Panc1 (cell line): ENCODE measurements at regions not wholly inside any gene's neighbourhood (a gene's known extent, or its start where the extent isn't known, plus 50 kb on each side); places are given as distances from the start of the nearest gene placed in this dataset.

Experiments used
- ATAC-seq: fragments of 200-7000 bp; cut with Tn5 transposase; 2 replicates; pipeline ENCODE4 v1.9.1; 2020; ENCODE audit warnings: mild to moderate bottlenecking, moderate library complexity
- BruUV-seq: library from RNA; stranded (reverse); fragments of 400-500 nt; replicated peaks from 2 replicates; lab custom pipeline; 2021; lab: Mats Ljungman, UMichigan
- CTCF ChIA-PET: fragments of 300-600 bp; sonication (Branson Sonifier 250); formaldehyde crosslinking; loops from one replicate; lab custom pipeline; 2022; ENCODE audit warnings: antibody characterized with exemption; lab: Charles Lee
- POLR2A ChIA-PET: fragments of 300-600 bp; sonication (Branson Sonifier 250); formaldehyde crosslinking; loops from one replicate; lab custom pipeline; 2022; ENCODE audit warnings: antibody characterized with exemption; lab: Charles Lee
- DNase-seq: peaks from one replicate; pipeline ENCODE4 v3.0.0-alpha.2; 2010; ENCODE audit warnings: low read depth, low spot score
- H3K27ac ChIP-seq: 2 replicates; pipeline ENCODE4 v1.5.1; 2011; ENCODE audit warnings: mild to moderate bottlenecking, low read length, inconsistent platforms
- H3K27me3 ChIP-seq: fragments of 200-500 bp; sonication (Bioruptor generic); 2 replicates; pipeline ENCODE4 v1.6.0; 2014; ENCODE audit warnings: low read length, inconsistent platforms; ENCODE audit not compliant: control insufficient read depth, insufficient read depth
- H3K36me3 ChIP-seq: fragments of 200-500 bp; sonication (Bioruptor generic); 2 replicates; pipeline ENCODE4 v1.5.1; 2014; ENCODE audit warnings: inconsistent platforms, mild to moderate bottlenecking, low read length, moderate library complexity; ENCODE audit not compliant: control insufficient read depth, insufficient read depth
- H3K4me1 ChIP-seq: 2 replicates; pipeline ENCODE4 v1.5.1; 2011; ENCODE audit warnings: inconsistent platforms, mild to moderate bottlenecking, low read length, moderate library complexity; ENCODE audit not compliant: control insufficient read depth, insufficient read depth
- H3K4me3 ChIP-seq, 2 experiments: 2 replicates each; pipeline ENCODE4 v1.5.1; 2011 to 2012; ENCODE audit warnings: low read depth in 2 of 2, low read length in 2 of 2, mild to moderate bottlenecking in 2 of 2, inconsistent platforms in 1 of 2, moderate library complexity in 1 of 2
- H3K9me3 ChIP-seq: fragments of 200-500 bp; sonication (Bioruptor generic); 2 replicates; pipeline ENCODE4 v1.5.1; 2014; ENCODE audit warnings: low read depth, mild to moderate bottlenecking, inconsistent platforms, low read length, moderate library complexity; ENCODE audit not compliant: control insufficient read depth, insufficient read depth
- POLR2AphosphoS5 ChIP-seq: IDR thresholded peaks from 2 replicates; pipeline ENCODE4 v1.6.1; 2012; ENCODE audit warnings: mild to moderate bottlenecking, low read depth, low read length, moderate library complexity
- REST ChIP-seq, 2 experiments: IDR thresholded peaks; 2 replicates each; pipeline ENCODE4 v1.6.1; 2011 to 2012; ENCODE audit warnings: low read depth in 2 of 2, control low read depth in 1 of 2, low read length in 1 of 2, mild to moderate bottlenecking in 1 of 2, moderate library complexity in 1 of 2; ENCODE audit not compliant: insufficient read depth in 1 of 2
- SIN3A ChIP-seq: IDR thresholded peaks from 2 replicates; pipeline ENCODE4 v1.6.1; 2012; ENCODE audit warnings: low read depth, mild to moderate bottlenecking, low read length, moderate library complexity, borderline replicate concordance; ENCODE audit not compliant: insufficient read depth
- TCF7L2 ChIP-seq: IDR thresholded peaks from 2 replicates; pipeline ENCODE4 v1.6.1; 2011; ENCODE audit warnings: mild to moderate bottlenecking, low read depth, low read length, inconsistent platforms
- in situ Hi-C: cut with HindIII; loops from 2 replicates; pipeline ENCODE4 v1.10.0; 2016; ENCODE audit warnings: low sequenced_read_pairs, low pct_unique_long_range_greater_than_20kb
- intact Hi-C: fragments of 100-400 bp; cut with micrococcal nuclease; formaldehyde crosslinking; loops from one replicate; pipeline ENCODE4 v1.10.0; 2022; ENCODE audit not compliant: unreplicated experiment
- TF ChIP-seq, protein P1 (sequence below): fragments of 450-650 bp; IDR thresholded peaks from 2 replicates; pipeline ENCODE4 v1.5.1; 2017; ENCODE audit warnings: mild to moderate bottlenecking

DNA sequence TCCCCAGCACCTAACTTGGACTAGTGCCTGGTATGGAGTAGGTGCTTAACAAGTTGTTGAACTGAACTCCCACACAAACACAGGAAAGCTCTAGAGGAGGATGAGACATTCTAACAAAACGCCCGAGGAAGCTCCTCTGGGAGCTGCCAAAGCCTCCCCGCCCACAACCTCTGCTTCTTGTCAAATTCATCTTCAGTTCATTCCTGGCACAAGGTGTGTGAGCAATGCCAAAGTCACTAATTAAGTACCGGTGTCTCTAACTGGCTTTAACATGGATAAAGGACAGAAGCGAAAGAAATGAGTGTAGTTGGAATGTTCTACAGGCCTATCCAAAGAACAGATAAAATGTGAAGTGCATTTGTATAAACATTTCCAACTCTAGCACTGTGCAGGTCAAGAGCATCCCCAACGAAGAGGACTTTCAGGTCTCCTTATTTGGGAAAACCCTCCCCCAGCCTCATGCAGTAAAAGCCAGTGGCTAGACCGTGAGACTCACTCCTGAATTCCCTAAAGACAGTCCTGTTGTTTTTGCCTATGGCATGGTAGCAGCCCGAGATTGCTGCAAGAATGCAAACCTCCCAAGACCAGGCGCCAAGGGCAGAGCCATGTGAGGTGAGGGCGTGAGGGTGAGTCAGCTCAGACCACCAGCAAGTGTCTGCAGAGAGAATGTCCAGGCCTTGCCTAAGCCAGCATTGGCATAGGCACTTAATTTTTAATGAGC is 72.2 kb upstream of the KLF3 start:
- H3K9me3 ChIP-seq, result no peaks in the 10 kb centered on the region
- intact Hi-C loops (no loop called here), in situ Hi-C loops (no loop called here)
- POLR2A ChIA-PET, result no interaction called here
- H3K27ac ChIP-seq, result no peak overlapping the region
- no peak for ATAC-seq
- no peaks in the 10 kb centered on the region for H3K36me3 ChIP-seq
- TF ChIP-seq POLR2AphosphoS5, result no peak
- TF ChIP-seq TCF7L2, result no peak
- TF ChIP-seq, protein P1, sequence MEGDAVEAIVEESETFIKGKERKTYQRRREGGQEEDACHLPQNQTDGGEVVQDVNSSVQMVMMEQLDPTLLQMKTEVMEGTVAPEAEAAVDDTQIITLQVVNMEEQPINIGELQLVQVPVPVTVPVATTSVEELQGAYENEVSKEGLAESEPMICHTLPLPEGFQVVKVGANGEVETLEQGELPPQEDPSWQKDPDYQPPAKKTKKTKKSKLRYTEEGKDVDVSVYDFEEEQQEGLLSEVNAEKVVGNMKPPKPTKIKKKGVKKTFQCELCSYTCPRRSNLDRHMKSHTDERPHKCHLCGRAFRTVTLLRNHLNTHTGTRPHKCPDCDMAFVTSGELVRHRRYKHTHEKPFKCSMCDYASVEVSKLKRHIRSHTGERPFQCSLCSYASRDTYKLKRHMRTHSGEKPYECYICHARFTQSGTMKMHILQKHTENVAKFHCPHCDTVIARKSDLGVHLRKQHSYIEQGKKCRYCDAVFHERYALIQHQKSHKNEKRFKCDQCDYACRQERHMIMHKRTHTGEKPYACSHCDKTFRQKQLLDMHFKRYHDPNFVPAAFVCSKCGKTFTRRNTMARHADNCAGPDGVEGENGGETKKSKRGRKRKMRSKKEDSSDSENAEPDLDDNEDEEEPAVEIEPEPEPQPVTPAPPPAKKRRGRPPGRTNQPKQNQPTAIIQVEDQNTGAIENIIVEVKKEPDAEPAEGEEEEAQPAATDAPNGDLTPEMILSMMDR, result no peak
- TF ChIP-seq REST (IDR thresholded peaks at IDR 0.05; ENCODE audit: insufficient read depth in 1 of 2, low read depth in 2 of 2, low read length in 1 of 2), result no peak
- no peak for TF ChIP-seq SIN3A
- no peaks in the 10 kb centered on the region for H3K27me3 ChIP-seq
- BruUV-seq, result no TSS peak
- no peak for DNase-seq
- H3K4me3 ChIP-seq, result no peak overlapping the region
- H3K4me1 ChIP-seq, result no peaks in the 10 kb centered on the region
- CTCF ChIA-PET, result no interaction called here

GRCh38 chr4:38598489-38598888 is 65.5 kb upstream of the KLF3 start:
- in situ Hi-C loops (no loop called here), intact Hi-C loops (no loop called here)
- no peak for TF ChIP-seq SIN3A
- TF ChIP-seq TCF7L2, result no peak
- TF ChIP-seq POLR2AphosphoS5, result no peak
- TF ChIP-seq REST (IDR thresholded peaks at IDR 0.05; ENCODE audit: insufficient read depth in 1 of 2, low read depth in 2 of 2, low read length in 1 of 2), result no peak
- TF ChIP-seq, protein P1, result no peak
- H3K36me3 ChIP-seq, result no peaks in the 10 kb centered on the region
- ATAC-seq (no peak), DNase-seq (no peak)
- no peak overlapping the region for H3K27ac ChIP-seq
- no peaks in the 10 kb centered on the region for H3K27me3 ChIP-seq
- BruUV-seq, result no TSS peak
- POLR2A ChIA-PET, result no interaction called here
- H3K9me3 ChIP-seq, result no peaks in the 10 kb centered on the region
- no peaks in the 10 kb centered on the region for H3K4me1 ChIP-seq
- CTCF ChIA-PET, result no interaction called here
- H3K4me3 ChIP-seq, result no peak overlapping the region
